OCI-LY7 (cell line): ENCODE measurements at regions not wholly inside any gene's neighbourhood (a gene's known extent, or its start where the extent isn't known, plus 50 kb on each side); places are given as distances from the start of the nearest gene placed in this dataset.
"Not testable (repeated sequence)": the region's sequence is repeated elsewhere in the genome, so short reads cannot be mapped to it uniquely, and the experiment has no call there.

ENCODE experiments used
- BruUV-seq: library from RNA; stranded (reverse); fragments of 400-500 nt; replicated peaks from 2 replicates; lab custom pipeline; 2021; lab: Mats Ljungman, UMichigan
- CTCF ChIA-PET: fragments of 300-600 bp; sonication (Branson Sonifier 250); formaldehyde crosslinking; loops from one replicate; lab custom pipeline; 2022; ENCODE audit warnings: antibody characterized with exemption; ENCODE audit not compliant: unreplicated experiment; lab: Charles Lee
- POLR2A ChIA-PET: fragments of 300-600 bp; sonication (Branson Sonifier 250); formaldehyde crosslinking; loops from one replicate; lab custom pipeline; 2022; ENCODE audit warnings: antibody characterized with exemption; lab: Charles Lee
- DNase-seq: peaks from one replicate; pipeline ENCODE4 v3.0.0-alpha.2; 2015; ENCODE audit warnings: low spot score
- H2AFZ ChIP-seq: fragments of 200-600 bp; sonication (generic), shearing (Covaris generic); 2 replicates; pipeline ENCODE4 v1.6.1; 2014; ENCODE audit warnings: mild to moderate bottlenecking, antibody characterized with exemption, low read length, moderate library complexity
- H3K27ac ChIP-seq: fragments of 200-600 bp; sonication (generic); 2 replicates; pipeline ENCODE4 v1.5.1; 2014; ENCODE audit warnings: mixed run types, low read depth, mild to moderate bottlenecking, moderate library complexity, low read length, inconsistent platforms; ENCODE audit not compliant: poor library complexity, severe bottlenecking
- H3K36me3 ChIP-seq: fragments of 200-600 bp; sonication (generic); 2 replicates; pipeline ENCODE4 v1.6.1; 2014; ENCODE audit warnings: mild to moderate bottlenecking, antibody characterized with exemption, low read length, moderate library complexity, mixed read lengths; ENCODE audit not compliant: insufficient read depth
- H3K4me1 ChIP-seq: fragments of 200-600 bp; sonication (generic); 2 replicates; pipeline ENCODE4 v1.5.1; 2014; ENCODE audit warnings: mild to moderate bottlenecking, low read length; ENCODE audit not compliant: insufficient read depth, poor library complexity, severe bottlenecking
- H3K4me2 ChIP-seq: fragments of 200-600 bp; sonication (generic); 2 replicates; pipeline ENCODE4 v1.6.1; 2014; ENCODE audit warnings: mild to moderate bottlenecking, low read length
- H3K4me3 ChIP-seq: fragments of 200-600 bp; sonication (generic); 2 replicates; pipeline ENCODE4 v1.5.1; 2014; ENCODE audit warnings: mild to moderate bottlenecking, low read depth, low read length; ENCODE audit not compliant: poor library complexity, severe bottlenecking
- H3K79me2 ChIP-seq: fragments of 200-600 bp; sonication (generic); 2 replicates; pipeline ENCODE4 v1.6.1; 2016; ENCODE audit warnings: low read depth, mild to moderate bottlenecking, low read length, moderate library complexity, mixed read lengths; ENCODE audit not compliant: insufficient read depth
- H3K9me2 ChIP-seq: fragments of 200-600 bp; sonication (generic); 2 replicates; pipeline ENCODE4 v1.6.1; 2016; ENCODE audit warnings: mild to moderate bottlenecking, low read length, mixed read lengths; ENCODE audit not compliant: insufficient read depth
- H3K9me3 ChIP-seq: fragments of 200-600 bp; sonication (generic); 2 replicates; pipeline ENCODE4 v1.6.1; 2014; ENCODE audit warnings: mild to moderate bottlenecking, mixed run types, low read length, mixed read lengths
- H4K20me1 ChIP-seq: fragments of 200-600 bp; sonication (generic); 2 replicates; pipeline ENCODE4 v1.6.1; 2014; ENCODE audit warnings: mild to moderate bottlenecking, antibody characterized with exemption, low read length, moderate library complexity, mixed read lengths; ENCODE audit not compliant: insufficient read depth
- EZH2phosphoT487 ChIP-seq: fragments of 200-600 bp; sonication (generic); IDR thresholded peaks from 2 replicates; pipeline ENCODE4 v1.6.1; 2018; ENCODE audit warnings: low read depth, borderline replicate concordance, mild to moderate bottlenecking, mixed run types, antibody characterized with exemption, low read length, moderate library complexity, mixed read lengths
- intact Hi-C: fragments of 100-400 bp; cut with micrococcal nuclease; formaldehyde crosslinking; loops from one replicate; pipeline ENCODE4 v1.10.0; 2022; ENCODE audit not compliant: unreplicated experiment
- TF ChIP-seq, protein P1 (sequence below): fragments of 200-600 bp; sonication (generic); conservative IDR thresholded peaks from 2 replicates; pipeline ENCODE4 v1.5.1; 2014; ENCODE audit warnings: mild to moderate bottlenecking, antibody characterized with exemption, low read length, moderate library complexity, mixed read lengths

DNA sequence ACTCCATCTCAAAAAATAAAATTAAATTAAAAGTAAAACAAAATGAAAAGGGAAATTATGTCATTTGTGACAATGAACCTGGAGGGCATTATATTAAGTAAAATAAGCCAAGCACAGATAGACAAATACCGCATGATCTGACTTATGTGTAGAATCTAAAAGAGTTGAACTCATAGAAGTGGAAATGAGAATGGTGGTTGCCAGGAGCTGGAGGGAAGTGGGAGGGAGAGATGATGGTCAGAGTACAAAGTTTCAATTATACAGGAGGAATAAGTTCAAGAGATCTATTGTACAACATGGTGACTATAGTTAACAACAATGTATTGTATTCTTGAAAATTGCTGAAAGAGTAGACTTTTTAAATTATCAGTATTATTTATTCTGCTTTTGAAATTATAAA, 183.4 kb downstream of the ID4 start:
- Histone ChIP-seq H3K36me3 (no peaks in the 10 kb centered on the region), H3K4me2 (no peak overlapping the region), H3K79me2 (no peaks in the 10 kb centered on the region), H4K20me1 (no peaks in the 10 kb centered on the region), H3K9me3 (no peaks in the 10 kb centered on the region), H2AFZ (no peak overlapping the region), H3K9me2 (no peaks in the 10 kb centered on the region), H3K4me3 (no peak overlapping the region), H3K4me1 (no peaks in the 10 kb centered on the region), H3K27ac (no peak overlapping the region)
- CTCF ChIA-PET, result no interaction called here
- intact Hi-C loops, result no loop called here
- DNase-seq, result no peak
- no TSS peak for BruUV-seq
- POLR2A ChIA-PET, result interaction anchor here (0.6 kb wide), 1 partner anchor 13 kb away, joined by 3 read pairs; no protein-coding TSS in a partner anchor
- no peak for TF ChIP-seq EZH2phosphoT487
- TF ChIP-seq, protein P1, sequence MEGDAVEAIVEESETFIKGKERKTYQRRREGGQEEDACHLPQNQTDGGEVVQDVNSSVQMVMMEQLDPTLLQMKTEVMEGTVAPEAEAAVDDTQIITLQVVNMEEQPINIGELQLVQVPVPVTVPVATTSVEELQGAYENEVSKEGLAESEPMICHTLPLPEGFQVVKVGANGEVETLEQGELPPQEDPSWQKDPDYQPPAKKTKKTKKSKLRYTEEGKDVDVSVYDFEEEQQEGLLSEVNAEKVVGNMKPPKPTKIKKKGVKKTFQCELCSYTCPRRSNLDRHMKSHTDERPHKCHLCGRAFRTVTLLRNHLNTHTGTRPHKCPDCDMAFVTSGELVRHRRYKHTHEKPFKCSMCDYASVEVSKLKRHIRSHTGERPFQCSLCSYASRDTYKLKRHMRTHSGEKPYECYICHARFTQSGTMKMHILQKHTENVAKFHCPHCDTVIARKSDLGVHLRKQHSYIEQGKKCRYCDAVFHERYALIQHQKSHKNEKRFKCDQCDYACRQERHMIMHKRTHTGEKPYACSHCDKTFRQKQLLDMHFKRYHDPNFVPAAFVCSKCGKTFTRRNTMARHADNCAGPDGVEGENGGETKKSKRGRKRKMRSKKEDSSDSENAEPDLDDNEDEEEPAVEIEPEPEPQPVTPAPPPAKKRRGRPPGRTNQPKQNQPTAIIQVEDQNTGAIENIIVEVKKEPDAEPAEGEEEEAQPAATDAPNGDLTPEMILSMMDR, result no peak

DNA sequence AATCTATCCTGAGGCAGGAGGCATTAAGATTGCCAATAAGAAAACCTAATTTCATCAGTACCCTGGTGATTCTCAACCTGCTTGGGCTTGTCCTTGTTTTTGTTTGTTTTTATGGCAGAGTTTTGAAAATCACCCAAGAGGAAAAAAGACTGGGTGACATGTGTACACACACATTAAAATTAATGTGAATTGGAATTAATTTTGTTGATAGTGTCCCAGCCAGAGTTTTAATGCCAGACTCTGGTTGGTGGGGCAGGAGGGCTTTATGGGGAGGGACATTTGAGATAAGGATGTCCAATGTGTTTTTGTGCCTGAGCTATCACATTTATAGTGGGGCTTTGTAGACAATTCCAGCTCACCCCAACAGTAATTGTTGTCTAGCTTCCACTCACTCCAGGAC, 184.6 kb downstream of the ID4 start:
- Histone ChIP-seq H3K27ac (no peak overlapping the region), H3K4me2 (no peak overlapping the region), H2AFZ (no peak overlapping the region), H3K36me3 (no peaks in the 10 kb centered on the region), H3K79me2 (no peaks in the 10 kb centered on the region), H3K9me3 (no peaks in the 10 kb centered on the region), H3K9me2 (no peaks in the 10 kb centered on the region), H3K4me1 (no peaks in the 10 kb centered on the region), H3K4me3 (no peak overlapping the region), H4K20me1 (no peaks in the 10 kb centered on the region)
- no peak for DNase-seq
- TF ChIP-seq, protein P1, result no peak
- TF ChIP-seq EZH2phosphoT487, result no peak
- ChIA-PET CTCF (no interaction called here), POLR2A (no interaction called here)
- BruUV-seq, result no TSS peak
- intact Hi-C loops, result no loop called here

DNA sequence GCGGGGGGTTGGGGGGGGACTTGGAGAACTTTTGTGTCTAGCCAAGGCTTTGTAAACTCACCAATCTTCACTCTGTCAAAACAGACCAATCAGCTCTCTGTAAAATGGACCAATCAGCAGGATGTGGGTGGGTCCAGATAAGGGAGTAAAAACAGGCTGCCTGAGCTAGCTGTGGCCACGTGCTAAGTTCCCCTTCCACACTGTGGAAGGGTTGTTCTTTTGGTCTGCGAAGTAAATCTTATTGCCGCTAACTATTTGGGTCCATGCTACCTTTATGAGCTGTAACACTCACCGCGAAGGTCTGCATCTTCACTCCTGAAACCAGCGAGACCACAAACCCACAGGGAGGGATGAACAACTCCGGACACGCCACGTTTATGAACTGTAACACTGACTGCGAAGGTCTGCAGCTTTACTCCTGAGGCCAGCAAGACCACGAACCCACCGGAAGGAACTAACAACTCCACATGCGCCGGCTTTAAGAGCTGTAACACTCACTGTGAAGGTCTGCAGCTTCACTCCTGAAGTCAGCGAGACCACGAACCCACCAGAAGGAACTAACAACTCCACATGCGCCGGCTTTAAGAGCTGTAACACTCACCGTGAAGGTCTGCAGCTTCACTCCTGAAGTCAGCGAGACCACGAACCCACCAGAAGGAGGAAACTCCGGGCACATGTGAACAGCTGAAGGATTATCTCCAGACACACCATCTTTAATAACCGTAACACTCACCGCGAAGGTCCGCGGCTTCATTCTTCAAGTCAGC, 186.6 kb downstream of the ID4 start:
- H3K4me3 ChIP-seq, H4K20me1 ChIP-seq, H3K4me1 ChIP-seq, intact Hi-C loops, DNase-seq, H3K79me2 ChIP-seq, H3K9me3 ChIP-seq, H3K9me2 ChIP-seq, BruUV-seq, H3K27ac ChIP-seq, CTCF ChIA-PET, H3K36me3 ChIP-seq, H3K4me2 ChIP-seq: not testable (repeated sequence)
- H2AFZ ChIP-seq, result peak overlapping the region; percentile 67
- POLR2A ChIA-PET, result interaction anchor here (0.6 to 0.9 kb wide), 4 partner anchors 17 to 496 kb away, joined by 3 to 5 read pairs (median 3); no protein-coding TSS in a partner anchor
